DMS79 (cell line): ENCODE measurements at regions not wholly inside any gene's neighbourhood (a gene's known extent, or its start where the extent isn't known, plus 50 kb on each side); places are given as distances from the start of the nearest gene placed in this dataset.

Experiments
- DNase-seq: peaks from one replicate; lab custom pipeline; 2025; lab: John Stamatoyannopoulos, UW

GRCh38 chr16:6204945-6205344 lies 1107.3 kb upstream of the EEF2KMT start:
- no peak for DNase-seq

- DNase-seq: no peak
Observed at GRCh38 chr16:6200861-6201260, 1103.3 kb upstream of the EEF2KMT start.

- no peak for DNase-seq
Observed at GRCh38 chr16:6200271-6200670, 1102.7 kb upstream of the EEF2KMT start.

DNA sequence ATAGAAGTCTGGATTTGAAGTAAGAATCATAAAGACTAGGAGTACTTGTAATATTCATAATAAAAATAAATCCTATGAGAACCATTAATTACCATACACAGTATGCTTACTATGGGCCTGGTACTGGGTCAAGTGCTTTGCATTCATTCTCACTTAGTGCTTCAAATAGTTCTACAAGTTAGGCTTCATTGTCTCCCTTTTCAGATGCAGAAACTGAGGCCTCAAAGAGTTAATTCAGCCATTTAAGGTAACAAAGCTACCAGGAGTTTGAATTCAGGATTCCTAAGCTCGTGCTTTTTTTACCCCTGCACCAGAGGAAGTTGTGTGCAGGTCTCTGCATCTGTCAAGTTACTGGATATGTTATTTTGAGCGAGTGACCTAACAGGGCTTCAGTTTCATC lies 1098.4 kb upstream of the EEF2KMT start:
- no peak for DNase-seq

GRCh38 chr16:6193718-6194117 lies 1096.1 kb upstream of the EEF2KMT start:
- no peak for DNase-seq

- DNase-seq: no peak
Observed at GRCh38 chr16:6192984-6193383, 1095.4 kb upstream of the EEF2KMT start.

- DNase-seq: no peak
Observed at GRCh38 chr16:6192532-6192931, 1094.9 kb upstream of the EEF2KMT start.

DNA sequence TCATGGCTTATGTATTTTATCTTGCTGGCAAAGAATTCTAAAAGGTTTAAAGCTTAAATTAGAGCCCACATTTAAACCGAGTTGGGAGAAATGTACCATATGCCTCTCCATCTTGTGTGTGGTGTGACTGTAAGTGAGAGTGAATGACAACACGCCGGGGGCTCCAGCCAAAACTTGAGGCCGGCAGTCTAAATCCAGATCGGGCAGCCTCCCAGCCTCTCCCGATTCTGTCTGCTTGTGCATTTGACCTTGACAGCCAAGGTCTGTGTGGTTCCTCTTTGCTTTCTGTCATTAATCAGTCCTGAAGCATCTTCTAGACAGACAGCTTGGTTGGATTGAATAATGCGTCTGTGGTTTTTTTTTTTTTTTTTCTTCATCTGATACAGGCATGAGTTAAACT lies 1093.2 kb upstream of the EEF2KMT start:
- DNase-seq: no peak

- no peak for DNase-seq
Observed at GRCh38 chr16:6189216-6189615, 1091.6 kb upstream of the EEF2KMT start.

- no peak for DNase-seq
Observed at GRCh38 chr16:6177616-6178180, 1080.1 kb upstream of the EEF2KMT start.

- no peak for DNase-seq
Observed at GRCh38 chr16:6170022-6170421, 1072.4 kb upstream of the EEF2KMT start.

DNA sequence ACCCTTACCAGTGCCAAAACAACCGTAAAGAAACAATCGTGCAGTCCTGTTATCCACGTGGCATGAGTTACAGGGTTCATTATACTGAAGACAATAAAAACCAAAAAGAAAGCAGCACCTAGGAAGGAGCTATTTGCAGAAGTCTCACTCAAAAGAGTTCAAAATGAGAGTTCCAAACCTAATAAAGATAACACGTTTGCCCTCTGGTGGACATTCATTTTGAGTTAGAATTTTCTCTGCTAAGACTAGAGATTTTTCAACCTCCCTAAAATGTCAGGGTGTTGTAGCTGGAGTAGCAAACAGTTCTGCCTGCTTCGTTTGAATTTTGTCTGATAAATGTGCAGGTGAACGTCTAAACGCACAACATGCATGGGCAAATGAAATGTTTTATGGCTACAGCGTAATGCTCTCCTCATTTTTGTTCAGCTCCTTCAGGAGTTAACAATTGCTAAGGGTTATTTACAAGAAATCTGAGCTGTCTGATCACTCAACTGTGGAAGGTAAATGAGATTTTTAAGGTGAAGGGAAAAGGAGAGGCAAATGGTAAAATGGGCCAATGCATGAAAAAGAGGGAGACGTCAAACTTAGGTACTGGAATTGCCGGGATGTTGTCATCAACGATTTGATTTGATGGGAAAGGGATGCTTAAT lies 1067.9 kb upstream of the EEF2KMT start:
- DNase-seq: peak; percentile 41

GRCh38 chr16:6160871-6161270 lies 1063.3 kb upstream of the EEF2KMT start:
- no peak for DNase-seq

DNA sequence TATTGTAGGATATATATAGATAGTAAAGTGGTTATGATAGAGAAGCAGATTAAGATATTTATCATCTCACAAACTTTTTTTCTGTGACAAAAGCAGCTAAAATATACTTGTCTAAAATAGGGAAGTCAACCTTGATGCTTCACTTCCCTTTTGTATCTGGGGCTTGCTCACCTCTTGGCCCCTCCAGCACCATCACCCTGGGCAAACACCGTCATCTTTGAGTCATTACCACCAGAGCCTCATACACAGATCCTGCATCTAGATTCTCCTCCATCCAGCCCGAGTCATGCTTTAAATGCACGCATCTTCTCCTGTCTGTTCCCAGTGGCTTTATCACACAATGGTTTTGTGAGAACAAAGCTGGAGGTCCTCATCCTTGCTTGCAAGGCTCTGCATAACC lies 1062.7 kb upstream of the EEF2KMT start:
- no peak for DNase-seq

- DNase-seq: no peak
Observed at GRCh38 chr16:6157806-6158205, 1060.2 kb upstream of the EEF2KMT start.

DNA sequence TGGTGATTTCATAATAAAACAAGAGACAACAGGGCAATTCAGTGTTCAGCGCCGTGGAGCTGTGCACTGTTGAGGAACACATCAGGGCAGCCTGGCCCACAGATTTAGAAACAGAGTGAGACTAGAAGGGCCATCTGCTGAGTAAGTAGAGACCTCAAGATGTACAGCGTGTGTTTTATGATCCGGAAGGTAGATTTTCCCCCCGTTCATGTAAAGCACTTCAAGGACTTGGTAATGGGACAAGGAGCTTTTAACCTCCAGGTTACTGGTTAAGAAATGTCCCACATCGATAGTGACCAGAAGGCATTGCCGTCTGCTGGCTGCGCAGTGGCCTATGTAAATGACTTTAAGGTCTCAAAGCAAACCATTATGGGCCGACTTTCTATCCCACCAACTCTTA lies 1057.7 kb upstream of the EEF2KMT start:
- DNase-seq: no peak

DNA sequence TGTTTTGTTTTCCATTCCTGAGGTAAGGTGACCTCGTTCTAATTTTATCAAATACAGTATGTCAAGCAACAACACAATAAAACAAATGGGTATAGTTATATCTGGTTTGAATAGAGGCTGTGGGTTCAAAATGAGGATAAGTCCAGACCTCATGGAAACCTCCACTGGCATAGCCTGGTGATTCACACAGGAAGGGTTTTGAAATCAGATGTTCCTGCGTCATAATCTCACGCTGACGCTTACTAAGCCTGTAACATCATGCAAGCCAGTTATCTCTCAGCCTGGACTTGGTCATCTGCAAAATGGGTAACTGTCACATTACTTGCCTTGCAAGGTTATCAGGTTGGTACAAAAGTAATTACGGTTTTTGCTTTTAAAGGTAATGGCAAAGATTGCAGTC lies 1056.3 kb upstream of the EEF2KMT start:
- no peak for DNase-seq

- no peak for DNase-seq
Observed at GRCh38 chr16:6149031-6149430, 1051.4 kb upstream of the EEF2KMT start.

DNA sequence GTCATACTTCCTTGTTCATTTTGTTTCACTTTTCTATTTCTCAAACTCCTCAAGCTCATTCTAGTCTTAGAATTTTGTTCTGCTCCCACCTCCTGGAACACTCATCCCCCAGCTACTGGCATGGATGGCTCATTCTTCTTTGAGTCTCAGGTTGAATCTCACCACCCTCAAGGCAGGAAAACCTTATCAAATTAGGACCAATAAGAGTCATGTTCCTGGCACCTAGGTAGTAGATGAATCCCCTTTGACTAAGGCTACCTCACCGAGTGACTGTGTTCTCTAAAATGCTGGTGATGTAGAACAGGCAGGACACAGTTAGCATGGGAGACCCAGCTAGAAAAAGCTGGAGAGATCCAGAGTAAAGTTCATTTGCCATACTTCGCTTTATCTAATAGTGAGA lies 1050.8 kb upstream of the EEF2KMT start:
- no peak for DNase-seq

DNA sequence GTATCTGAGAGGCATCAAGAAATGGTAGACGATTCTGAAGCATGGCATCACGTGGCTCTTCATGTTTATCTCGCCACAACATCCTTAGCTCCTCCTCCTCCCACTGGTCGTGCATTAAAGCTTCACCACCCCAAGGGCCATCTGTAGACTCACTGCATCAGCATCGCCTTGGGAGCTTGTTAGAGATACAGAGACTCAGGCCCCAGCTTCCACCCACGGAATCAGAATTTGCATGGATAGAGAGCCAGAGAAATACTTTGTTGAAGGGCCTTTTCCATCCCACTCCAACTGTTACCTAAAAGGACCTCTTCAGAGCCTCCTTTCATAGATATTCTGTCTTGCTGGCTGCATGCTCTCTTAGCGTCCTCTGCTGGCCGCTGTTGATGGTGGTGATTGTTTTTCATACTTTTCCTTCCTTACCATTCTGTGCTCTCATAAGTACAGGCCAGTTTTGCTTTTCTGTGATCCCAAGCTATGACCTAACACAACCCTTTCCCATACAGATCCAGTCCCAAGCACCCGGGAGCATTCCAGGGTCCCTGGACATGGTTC lies 1049.4 kb upstream of the EEF2KMT start:
- no peak for DNase-seq

- no peak for DNase-seq
Observed at GRCh38 chr16:6146356-6146755, 1048.8 kb upstream of the EEF2KMT start.

DNA sequence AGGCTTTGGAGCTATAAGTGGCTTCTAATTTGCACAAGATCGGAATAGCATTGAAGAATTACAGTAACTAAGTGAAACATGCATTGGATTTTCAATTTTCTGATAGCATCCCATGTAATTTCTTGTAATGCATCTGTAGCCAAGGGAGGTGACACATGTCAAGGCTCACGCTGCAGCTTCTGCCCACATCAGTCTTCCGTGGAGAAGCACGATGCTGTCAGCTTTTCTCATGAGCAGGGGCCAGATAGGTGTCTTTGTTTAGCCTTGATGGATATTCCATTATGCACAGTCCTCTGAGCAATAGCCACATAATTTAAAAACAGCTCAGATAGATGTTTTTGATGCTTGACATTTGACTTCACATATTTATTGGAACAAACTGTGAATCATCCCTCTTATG lies 1046.9 kb upstream of the EEF2KMT start:
- no peak for DNase-seq

- DNase-seq: peak; percentile 80
Observed at GRCh38 chr16:6143020-6143419, 1045.4 kb upstream of the EEF2KMT start.

DNA sequence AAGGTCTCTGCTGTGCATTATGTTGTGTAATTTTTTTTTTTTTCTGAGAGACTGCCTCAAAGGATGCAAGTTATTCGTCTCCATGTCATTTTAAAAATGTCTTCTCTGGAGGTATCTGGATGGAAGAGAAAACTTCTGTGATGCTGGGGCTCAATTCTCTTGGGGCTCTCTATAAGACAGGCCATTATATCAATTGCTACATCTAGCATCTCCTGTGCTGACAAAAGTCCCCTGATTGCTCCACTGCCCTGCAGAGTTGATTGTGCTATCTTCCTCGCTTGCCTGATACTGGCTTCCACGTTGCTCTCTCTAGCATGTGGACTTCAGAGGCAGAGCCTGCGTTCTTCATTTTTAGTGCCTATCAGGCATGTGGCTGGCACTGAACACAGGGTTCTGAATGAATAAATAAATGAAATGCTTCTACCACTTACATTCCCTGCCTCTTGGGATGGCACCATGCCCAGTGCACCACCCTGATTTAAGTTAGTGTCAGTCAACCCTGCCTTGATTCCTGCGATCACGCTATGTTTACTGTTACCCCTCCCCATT lies 1035.5 kb upstream of the EEF2KMT start:
- DNase-seq: no peak
